ENCODE measurements at regions not wholly inside any gene's neighbourhood (a gene's known extent, or its start where the extent isn't known, plus 50 kb on each side); places are given as distances from the start of the nearest gene placed in this dataset.

DNA sequence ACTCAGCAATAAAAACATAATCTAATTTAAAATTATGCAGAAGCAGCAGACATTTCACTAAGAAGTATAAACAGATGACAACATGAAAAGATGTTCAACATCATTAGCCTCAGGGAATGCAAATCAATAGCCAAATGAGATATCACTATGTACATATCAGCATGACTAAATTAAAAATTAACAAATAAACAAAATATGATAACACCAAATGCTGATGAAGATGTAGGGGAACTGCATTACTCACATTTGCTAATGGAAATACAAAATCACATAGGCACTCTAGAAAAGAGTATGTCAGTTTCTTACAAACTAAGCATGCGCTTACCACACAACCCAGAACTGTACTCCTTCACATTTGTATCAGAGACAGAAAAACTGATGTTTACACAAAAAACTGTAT, 487.2 kb upstream of the REG3G start:
- Histone ChIP-seq H3K4me3 (ENCODE audit: low read depth, low read length) (no peak overlapping the region), H3K9me3 (no peaks in the 10 kb centered on the region), H3K27me3 (replicated peaks; ENCODE audit: control insufficient read depth, insufficient read depth, low read length) (no peaks in the 10 kb centered on the region), H3K4me1 (peaks cover 25% of the 10 kb centered on the region), H3K36me3 (ENCODE audit: control insufficient read depth, insufficient read depth, low read length) (no peaks in the 10 kb centered on the region)
- ChIA-PET POLR2A (no interaction called here), CTCF (no interaction called here)
- intact Hi-C loops (cut with micrococcal nuclease; ENCODE audit: unreplicated experiment): no loop called here
- H3K36me3 Mint-ChIP-seq (ENCODE audit: insufficient read depth, unreplicated experiment): peaks cover 34% of the 10 kb centered on the region
- no peak for DNase-seq
- peaks cover 9% of the 10 kb centered on the region for H3K9me3 Mint-ChIP-seq (ENCODE audit: unreplicated experiment)
- no peak overlapping the region for H3K27ac Mint-ChIP-seq (ENCODE audit: unreplicated experiment)
- H3K4me3 Mint-ChIP-seq (ENCODE audit: unreplicated experiment): peak overlapping the region; percentile 28
- TF ChIP-seq, protein P1, sequence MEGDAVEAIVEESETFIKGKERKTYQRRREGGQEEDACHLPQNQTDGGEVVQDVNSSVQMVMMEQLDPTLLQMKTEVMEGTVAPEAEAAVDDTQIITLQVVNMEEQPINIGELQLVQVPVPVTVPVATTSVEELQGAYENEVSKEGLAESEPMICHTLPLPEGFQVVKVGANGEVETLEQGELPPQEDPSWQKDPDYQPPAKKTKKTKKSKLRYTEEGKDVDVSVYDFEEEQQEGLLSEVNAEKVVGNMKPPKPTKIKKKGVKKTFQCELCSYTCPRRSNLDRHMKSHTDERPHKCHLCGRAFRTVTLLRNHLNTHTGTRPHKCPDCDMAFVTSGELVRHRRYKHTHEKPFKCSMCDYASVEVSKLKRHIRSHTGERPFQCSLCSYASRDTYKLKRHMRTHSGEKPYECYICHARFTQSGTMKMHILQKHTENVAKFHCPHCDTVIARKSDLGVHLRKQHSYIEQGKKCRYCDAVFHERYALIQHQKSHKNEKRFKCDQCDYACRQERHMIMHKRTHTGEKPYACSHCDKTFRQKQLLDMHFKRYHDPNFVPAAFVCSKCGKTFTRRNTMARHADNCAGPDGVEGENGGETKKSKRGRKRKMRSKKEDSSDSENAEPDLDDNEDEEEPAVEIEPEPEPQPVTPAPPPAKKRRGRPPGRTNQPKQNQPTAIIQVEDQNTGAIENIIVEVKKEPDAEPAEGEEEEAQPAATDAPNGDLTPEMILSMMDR (IDR thresholded peaks at IDR 0.05; ENCODE audit: insufficient read depth in 1 of 2, low read depth in 1 of 2, low read length in 1 of 2, severe bottlenecking in 1 of 2, unreplicated experiment in 1 of 2): no peak
- no TSS peak for BruUV-seq (replicated peaks)
- no peaks in the 10 kb centered on the region for H3K27me3 Mint-ChIP-seq (ENCODE audit: insufficient read depth, unreplicated experiment)
- H3K4me1 Mint-ChIP-seq (ENCODE audit: low read depth, unreplicated experiment): peaks cover 19% of the 10 kb centered on the region

DNA sequence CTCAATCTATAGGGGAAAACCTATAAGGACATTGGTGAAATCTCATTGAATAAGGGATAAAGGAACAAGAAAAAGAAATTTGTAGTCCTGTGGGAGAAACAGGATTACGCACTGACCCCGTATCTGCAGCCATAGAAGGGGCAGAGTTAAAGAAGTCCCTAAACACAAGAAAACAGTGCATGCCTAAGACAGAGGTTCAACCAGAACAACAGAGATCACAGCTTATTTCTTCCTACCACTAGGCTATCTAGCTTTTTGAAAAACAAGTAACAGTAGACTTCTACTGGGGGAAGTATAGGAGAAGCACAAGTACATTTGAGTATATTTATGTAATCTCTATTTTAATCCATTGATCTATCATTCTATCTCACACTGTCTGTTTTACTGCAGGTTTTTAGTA, 485.2 kb upstream of the REG3G start:
- Histone ChIP-seq H3K4me3 (ENCODE audit: low read depth, low read length) (peak overlapping the region; percentile 79), H3K9me3 (no peaks in the 10 kb centered on the region), H3K27me3 (replicated peaks; ENCODE audit: control insufficient read depth, insufficient read depth, low read length) (no peaks in the 10 kb centered on the region), H3K36me3 (ENCODE audit: control insufficient read depth, insufficient read depth, low read length) (no peaks in the 10 kb centered on the region), H3K4me1 (peaks cover 18% of the 10 kb centered on the region)
- CTCF ChIA-PET: no interaction called here
- H3K27me3 Mint-ChIP-seq (ENCODE audit: insufficient read depth, unreplicated experiment): no peaks in the 10 kb centered on the region
- peak overlapping the region; percentile 87 for H3K4me3 Mint-ChIP-seq (ENCODE audit: unreplicated experiment)
- H3K27ac Mint-ChIP-seq (ENCODE audit: unreplicated experiment): peak overlapping the region; percentile 96
- H3K4me1 Mint-ChIP-seq (ENCODE audit: low read depth, unreplicated experiment): peaks cover 19% of the 10 kb centered on the region
- H3K9me3 Mint-ChIP-seq (ENCODE audit: unreplicated experiment): peaks cover 9% of the 10 kb centered on the region
- no peak for DNase-seq
- TF ChIP-seq, protein P1 (IDR thresholded peaks at IDR 0.05; ENCODE audit: insufficient read depth in 1 of 2, low read depth in 1 of 2, low read length in 1 of 2, severe bottlenecking in 1 of 2, unreplicated experiment in 1 of 2): no peak
- peaks cover 34% of the 10 kb centered on the region for H3K36me3 Mint-ChIP-seq (ENCODE audit: insufficient read depth, unreplicated experiment)
- intact Hi-C loops (cut with micrococcal nuclease; ENCODE audit: unreplicated experiment): loop anchor here (5.0 to 10.0 kb wide), 4 partner anchors 108 to 435 kb away; no protein-coding TSS in a partner anchor
- POLR2A ChIA-PET: interaction anchor here (0.6 kb wide), 1 partner anchor 212 kb away, joined by 3 read pairs; no protein-coding TSS in a partner anchor
- no TSS peak for BruUV-seq (replicated peaks)

DNA sequence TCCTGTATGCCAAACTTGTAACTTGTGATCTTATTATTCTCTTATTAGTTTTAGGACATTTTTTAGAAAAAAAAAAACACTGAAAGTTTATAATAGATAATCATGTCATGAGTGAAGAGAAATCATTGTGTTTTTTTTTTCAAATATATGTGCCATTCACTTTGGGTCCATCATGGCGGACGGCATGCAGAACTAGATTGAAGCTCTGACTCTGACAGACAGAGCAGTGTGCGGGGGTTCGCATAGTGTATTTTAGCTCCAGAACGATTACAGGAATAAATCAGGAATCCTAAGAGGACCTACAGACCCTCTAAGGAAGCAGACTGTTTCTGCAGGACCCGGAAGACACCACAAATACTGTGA, 484.4 kb upstream of the REG3G start:
- POLR2A ChIA-PET: interaction anchor here (0.5 to 1.3 kb wide), 4 partner anchors 15 to 121 kb away, joined by 3 to 12 read pairs (median 4); no protein-coding TSS in a partner anchor
- Mint-ChIP-seq H3K9me3 (ENCODE audit: unreplicated experiment) (peaks cover 9% of the 10 kb centered on the region), H3K27me3 (ENCODE audit: insufficient read depth, unreplicated experiment) (no peaks in the 10 kb centered on the region), H3K4me3 (ENCODE audit: unreplicated experiment) (peak overlapping the region; percentile 87), H3K27ac (ENCODE audit: unreplicated experiment) (peak overlapping the region; percentile 96), H3K36me3 (ENCODE audit: insufficient read depth, unreplicated experiment) (peaks cover 34% of the 10 kb centered on the region), H3K4me1 (ENCODE audit: low read depth, unreplicated experiment) (peaks cover 19% of the 10 kb centered on the region)
- Histone ChIP-seq H3K4me3 (ENCODE audit: low read depth, low read length) (peak overlapping the region; percentile 79), H3K36me3 (ENCODE audit: control insufficient read depth, insufficient read depth, low read length) (no peaks in the 10 kb centered on the region), H3K9me3 (no peaks in the 10 kb centered on the region), H3K4me1 (peaks cover 10% of the 10 kb centered on the region), H3K27me3 (replicated peaks; ENCODE audit: control insufficient read depth, insufficient read depth, low read length) (no peaks in the 10 kb centered on the region)
- TF ChIP-seq, protein P1 (IDR thresholded peaks at IDR 0.05; ENCODE audit: insufficient read depth in 1 of 2, low read depth in 1 of 2, low read length in 1 of 2, severe bottlenecking in 1 of 2, unreplicated experiment in 1 of 2): no peak
- DNase-seq: no peak
- intact Hi-C loops (cut with micrococcal nuclease; ENCODE audit: unreplicated experiment): loop anchor here (5.0 to 10.0 kb wide), 4 partner anchors 109 to 434 kb away; no protein-coding TSS in a partner anchor
- CTCF ChIA-PET: no interaction called here
- no TSS peak for BruUV-seq (replicated peaks)
